ENCODE measurements at regions not wholly inside any gene's neighbourhood (a gene's known extent, or its start where the extent isn't known, plus 50 kb on each side); places are given as distances from the start of the nearest gene placed in this dataset.

DNA sequence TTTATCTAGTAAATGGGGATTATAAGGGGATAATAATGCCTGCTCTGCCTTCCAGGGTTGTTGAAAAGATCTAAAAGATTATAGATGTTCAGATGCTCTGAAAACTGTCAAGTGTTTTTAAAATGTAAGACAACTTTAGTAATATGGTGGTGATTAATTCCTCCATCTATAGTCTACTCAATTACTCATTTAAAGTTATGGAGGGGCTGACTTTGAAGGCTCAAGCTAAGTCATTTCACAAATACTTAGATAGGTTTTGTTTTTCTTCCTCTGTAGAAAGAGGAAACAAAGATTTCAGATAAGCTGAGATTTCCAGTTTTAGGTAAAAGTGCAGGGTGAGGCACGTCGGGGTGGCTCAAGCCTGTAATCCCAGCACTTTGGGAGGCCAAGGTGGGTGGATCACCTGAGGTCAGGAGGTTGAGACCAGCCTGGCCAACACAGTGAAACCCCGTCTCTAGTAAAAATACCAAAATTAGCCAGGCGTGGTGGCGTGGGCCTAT is 50.5 kb upstream of the PIM1 start:
- TF ChIP-seq, protein P1, sequence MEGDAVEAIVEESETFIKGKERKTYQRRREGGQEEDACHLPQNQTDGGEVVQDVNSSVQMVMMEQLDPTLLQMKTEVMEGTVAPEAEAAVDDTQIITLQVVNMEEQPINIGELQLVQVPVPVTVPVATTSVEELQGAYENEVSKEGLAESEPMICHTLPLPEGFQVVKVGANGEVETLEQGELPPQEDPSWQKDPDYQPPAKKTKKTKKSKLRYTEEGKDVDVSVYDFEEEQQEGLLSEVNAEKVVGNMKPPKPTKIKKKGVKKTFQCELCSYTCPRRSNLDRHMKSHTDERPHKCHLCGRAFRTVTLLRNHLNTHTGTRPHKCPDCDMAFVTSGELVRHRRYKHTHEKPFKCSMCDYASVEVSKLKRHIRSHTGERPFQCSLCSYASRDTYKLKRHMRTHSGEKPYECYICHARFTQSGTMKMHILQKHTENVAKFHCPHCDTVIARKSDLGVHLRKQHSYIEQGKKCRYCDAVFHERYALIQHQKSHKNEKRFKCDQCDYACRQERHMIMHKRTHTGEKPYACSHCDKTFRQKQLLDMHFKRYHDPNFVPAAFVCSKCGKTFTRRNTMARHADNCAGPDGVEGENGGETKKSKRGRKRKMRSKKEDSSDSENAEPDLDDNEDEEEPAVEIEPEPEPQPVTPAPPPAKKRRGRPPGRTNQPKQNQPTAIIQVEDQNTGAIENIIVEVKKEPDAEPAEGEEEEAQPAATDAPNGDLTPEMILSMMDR (IDR thresholded peaks at IDR 0.05; ENCODE audit: low read depth, low read length, poor library complexity, severe bottlenecking), result no peak
- TF ChIP-seq EZH2phosphoT487 (IDR thresholded peaks at IDR 0.05; ENCODE audit: borderline replicate concordance, low read length), result no peak

Data from DOHH2 (cell line).